ENCODE measurements at regions not wholly inside any gene's neighbourhood (a gene's known extent, or its start where the extent isn't known, plus 50 kb on each side); places are given as distances from the start of the nearest gene placed in this dataset.

- Histone ChIP-seq H3K27me3 (ENCODE audit: control insufficient read depth, insufficient read depth, low read length, poor library complexity, severe bottlenecking) (no peaks in the 10 kb centered on the region), H3K9ac (ENCODE audit: extremely low read depth, low read length, poor library complexity, severe bottlenecking) (no peak overlapping the region), H3K9me3 (ENCODE audit: control insufficient read depth, low read length) (no peaks in the 10 kb centered on the region), H3K4me3 (ENCODE audit: low read length) (no peak overlapping the region), H3K27ac (ENCODE audit: low read depth, low read length) (no peak overlapping the region), H3K4me1 (ENCODE audit: control insufficient read depth, insufficient read depth, low read length) (no peaks in the 10 kb centered on the region), H3K36me3 (ENCODE audit: control insufficient read depth, insufficient read depth, low read length) (no peaks in the 10 kb centered on the region)
- H3K36me3 Mint-ChIP-seq (ENCODE audit: low read depth) = no peaks in the 10 kb centered on the region
- TF ChIP-seq CTCF (conservative IDR thresholded peaks at IDR 0.05) = no peak
- H3K4me1 Mint-ChIP-seq = peaks cover 7% of the 10 kb centered on the region
- H3K9me3 Mint-ChIP-seq = peaks cover 6% of the 10 kb centered on the region
- DNase-seq = no peak
- no peak overlapping the region for H3K4me3 Mint-ChIP-seq
- H3K27me3 Mint-ChIP-seq (ENCODE audit: insufficient read depth) = no peaks in the 10 kb centered on the region
- no peak overlapping the region for H3K27ac Mint-ChIP-seq
- WGBS, 2 experiments (ENCODE audit: insufficient coverage in 1 of 2, insufficient read length in 1 of 2) = 91 to 94% methylated on average over 3 of the region's 3 CpGs
Observed at GRCh38 chr3:90007778-90008499, 900.5 kb downstream of the EPHA3 start.

GRCh38 chr3:90010341-90010740 is 902.9 kb downstream of the EPHA3 start:
- DNase-seq = no peak
- H3K9me3 Mint-ChIP-seq = peaks cover 4% of the 10 kb centered on the region
- Histone ChIP-seq H3K4me1 (ENCODE audit: control insufficient read depth, insufficient read depth, low read length) (no peaks in the 10 kb centered on the region), H3K27ac (ENCODE audit: low read depth, low read length) (no peak overlapping the region), H3K9ac (ENCODE audit: extremely low read depth, low read length, poor library complexity, severe bottlenecking) (no peak overlapping the region), H3K36me3 (ENCODE audit: control insufficient read depth, insufficient read depth, low read length) (no peaks in the 10 kb centered on the region), H3K4me3 (ENCODE audit: low read length) (no peak overlapping the region), H3K9me3 (ENCODE audit: control insufficient read depth, low read length) (no peaks in the 10 kb centered on the region), H3K27me3 (ENCODE audit: control insufficient read depth, insufficient read depth, low read length, poor library complexity, severe bottlenecking) (no peaks in the 10 kb centered on the region)
- H3K27ac Mint-ChIP-seq = no peak overlapping the region
- H3K4me3 Mint-ChIP-seq = no peak overlapping the region
- no peaks in the 10 kb centered on the region for H3K27me3 Mint-ChIP-seq (ENCODE audit: insufficient read depth)
- no peak for TF ChIP-seq CTCF (conservative IDR thresholded peaks at IDR 0.05)
- 50 to 68% methylated on average over 2 to 3 of the region's 3 CpGs for WGBS, 2 experiments (ENCODE audit: insufficient coverage in 1 of 2, insufficient read length in 1 of 2)
- H3K4me1 Mint-ChIP-seq = peaks cover 11% of the 10 kb centered on the region
- H3K36me3 Mint-ChIP-seq (ENCODE audit: low read depth) = no peaks in the 10 kb centered on the region

- H3K4me1 Mint-ChIP-seq = peaks cover 19% of the 10 kb centered on the region
- H3K36me3 Mint-ChIP-seq (ENCODE audit: low read depth) = no peaks in the 10 kb centered on the region
- Histone ChIP-seq H3K27me3 (ENCODE audit: control insufficient read depth, insufficient read depth, low read length, poor library complexity, severe bottlenecking) (no peaks in the 10 kb centered on the region), H3K36me3 (ENCODE audit: control insufficient read depth, insufficient read depth, low read length) (no peaks in the 10 kb centered on the region), H3K9ac (ENCODE audit: extremely low read depth, low read length, poor library complexity, severe bottlenecking) (no peak overlapping the region), H3K9me3 (ENCODE audit: control insufficient read depth, low read length) (no peaks in the 10 kb centered on the region), H3K4me1 (ENCODE audit: control insufficient read depth, insufficient read depth, low read length) (peaks cover 4% of the 10 kb centered on the region), H3K4me3 (ENCODE audit: low read length) (no peak overlapping the region), H3K27ac (ENCODE audit: low read depth, low read length) (peak overlapping the region; percentile 21)
- H3K27me3 Mint-ChIP-seq (ENCODE audit: insufficient read depth) = no peaks in the 10 kb centered on the region
- no peaks in the 10 kb centered on the region for H3K9me3 Mint-ChIP-seq
- 79 to 88% methylated on average over 5 of the region's 5 CpGs for WGBS, 2 experiments (ENCODE audit: insufficient coverage in 1 of 2, insufficient read length in 1 of 2)
- no peak for DNase-seq
- TF ChIP-seq CTCF (conservative IDR thresholded peaks at IDR 0.05) = no peak
- H3K27ac Mint-ChIP-seq = no peak overlapping the region
- H3K4me3 Mint-ChIP-seq = no peak overlapping the region
Observed at GRCh38 chr3:90011131-90011530, 903.7 kb downstream of the EPHA3 start.
